IMR-90 (cell line): ENCODE measurements at regions not wholly inside any gene's neighbourhood (a gene's known extent, or its start where the extent isn't known, plus 50 kb on each side); places are given as distances from the start of the nearest gene placed in this dataset.

Experiments
- ATAC-seq: fragments of 200-7000 bp; cut with Tn5 transposase; 2 replicates; pipeline ENCODE4 v1.9.1; 2020; ENCODE audit warnings: low read depth, mild to moderate bottlenecking, moderate library complexity
- BruUV-seq: library from RNA; stranded (reverse); fragments of 400-500 nt; replicated peaks from 2 replicates; lab custom pipeline; 2021; lab: Mats Ljungman, UMichigan
- CTCF ChIA-PET: fragments of 300-600 bp; formaldehyde crosslinking; extraction: SDS; loops from one replicate; lab custom pipeline; 2021; ENCODE audit warnings: antibody characterized with exemption; lab: Yijun Ruan, JAX
- POLR2A ChIA-PET: fragments of 300-600 bp; sonication (Branson Sonifier 250); formaldehyde crosslinking; loops from one replicate; lab custom pipeline; 2022; ENCODE audit warnings: antibody characterized with exemption; ENCODE audit not compliant: unreplicated experiment; lab: Charles Lee
- DNase-seq: peaks from one replicate; pipeline ENCODE4 v3.0.0; 2013
- H2AFZ ChIP-seq: replicated peaks from 2 replicates; pipeline ENCODE3; 2013; ENCODE audit warnings: low read length, mild to moderate bottlenecking; ENCODE audit not compliant: poor library complexity
- H2AK5ac ChIP-seq: 2 replicates; pipeline ENCODE4 v1.6.1; 2013; ENCODE audit warnings: low read depth, low read length, inconsistent platforms
- H2AK9ac ChIP-seq: replicated peaks from 2 replicates; pipeline ENCODE3; 2013; ENCODE audit warnings: mild to moderate bottlenecking, low read depth, low read length, moderate library complexity; ENCODE audit not compliant: poor library complexity
- H2BK120ac ChIP-seq: 2 replicates; pipeline ENCODE4 v1.6.1; 2013; ENCODE audit warnings: low read depth, low read length, inconsistent platforms
- H2BK15ac ChIP-seq: 3 replicates; pipeline ENCODE4 v1.6.1; 2013; ENCODE audit warnings: low read depth, low read length, inconsistent platforms
- H2BK20ac ChIP-seq: 2 replicates; pipeline ENCODE4 v1.6.1; 2013; ENCODE audit warnings: low read depth, mild to moderate bottlenecking, inconsistent platforms, low read length, moderate library complexity
- H2BK5ac ChIP-seq: 2 replicates; pipeline ENCODE4 v1.6.1; 2013; ENCODE audit warnings: mild to moderate bottlenecking, low read depth, low read length, inconsistent platforms; ENCODE audit not compliant: poor library complexity, severe bottlenecking
- H3K14ac ChIP-seq: replicated peaks from 2 replicates; pipeline ENCODE4 v1.6.1; 2013; ENCODE audit warnings: low read depth, low read length, inconsistent platforms
- H3K18ac ChIP-seq: 2 replicates; pipeline ENCODE4 v1.6.1; 2013; ENCODE audit warnings: low read depth, low read length, control low read depth
- H3K23ac ChIP-seq: 2 replicates; pipeline ENCODE4 v1.6.1; 2013; ENCODE audit warnings: low read depth, low read length, inconsistent platforms
- H3K27ac ChIP-seq: 2 replicates; pipeline ENCODE4 v1.5.1; 2013; ENCODE audit warnings: mild to moderate bottlenecking, control low read depth, low read length; ENCODE audit not compliant: insufficient read depth
- H3K27me3 ChIP-seq: 2 replicates; pipeline ENCODE4 v1.6.1; 2013; ENCODE audit warnings: low read length; ENCODE audit not compliant: control insufficient read depth, insufficient read depth
- H3K36me3 ChIP-seq: 2 replicates; pipeline ENCODE4 v1.6.1; 2013; ENCODE audit warnings: low read length, mixed read lengths; ENCODE audit not compliant: control insufficient read depth, insufficient read depth
- H3K4ac ChIP-seq: 2 replicates; pipeline ENCODE4 v1.6.1; 2013; ENCODE audit warnings: low read depth, low read length, inconsistent platforms
- H3K4me1 ChIP-seq: 2 replicates; pipeline ENCODE4 v1.6.1; 2013; ENCODE audit warnings: low read length, mixed read lengths; ENCODE audit not compliant: control insufficient read depth, insufficient read depth
- H3K4me2 ChIP-seq: 2 replicates; pipeline ENCODE4 v1.6.1; 2013; ENCODE audit warnings: low read depth, mild to moderate bottlenecking, control low read depth, low read length, moderate library complexity
- H3K4me3 ChIP-seq: 2 replicates; pipeline ENCODE4 v1.5.1; 2013; ENCODE audit warnings: low read depth, mild to moderate bottlenecking, control low read depth, low read length, moderate library complexity; ENCODE audit not compliant: insufficient read depth
- H3K56ac ChIP-seq: 2 replicates; pipeline ENCODE4 v1.6.1; 2013; ENCODE audit warnings: low read length, inconsistent platforms; ENCODE audit not compliant: insufficient read depth; ENCODE audit errors: extremely low read depth
- H3K79me1 ChIP-seq, 2 experiments: 2 replicates each; pipeline ENCODE4 v1.6.1; 2013; ENCODE audit warnings: low read length in 2 of 2, inconsistent platforms in 1 of 2, low read depth in 1 of 2
- H3K9ac ChIP-seq: 2 replicates; pipeline ENCODE4 v1.6.1; 2013; ENCODE audit warnings: low read depth, low read length, control low read depth
- H3K9me1 ChIP-seq: 2 replicates; pipeline ENCODE4 v1.6.1; 2013; ENCODE audit warnings: low read length, inconsistent platforms; ENCODE audit not compliant: insufficient read depth
- H3K9me3 ChIP-seq: 2 replicates; pipeline ENCODE4 v1.6.1; 2013; ENCODE audit warnings: low read length; ENCODE audit not compliant: control insufficient read depth, insufficient read depth
- H4K20me1 ChIP-seq: 2 replicates; pipeline ENCODE4 v1.6.1; 2013; ENCODE audit warnings: low read length, inconsistent platforms; ENCODE audit not compliant: insufficient read depth
- H4K5ac ChIP-seq: 2 replicates; pipeline ENCODE4 v1.6.1; 2013; ENCODE audit warnings: mild to moderate bottlenecking, low read depth, low read length, control low read depth
- H4K8ac ChIP-seq, 2 experiments: 2 replicates each; pipeline ENCODE4 v1.6.1; 2013; ENCODE audit warnings: low read depth in 2 of 2, low read length in 2 of 2, control low read depth in 1 of 2, inconsistent platforms in 1 of 2
- H4K91ac ChIP-seq: 2 replicates; pipeline ENCODE4 v1.6.1; 2013; ENCODE audit warnings: low read depth, low read length, inconsistent platforms; ENCODE audit not compliant: insufficient read depth
- BHLHE40 ChIP-seq: fragments of 150-350 bp; IDR thresholded peaks from 2 replicates; pipeline ENCODE4 v1.6.1; 2016; ENCODE audit warnings: mild to moderate bottlenecking, low read depth, low read length
- CEBPB ChIP-seq: IDR thresholded peaks from 2 replicates; pipeline ENCODE4 v1.6.1; 2012; ENCODE audit warnings: low read depth, low read length, improper control_type of control experiment
- ELK1 ChIP-seq: fragments of 150-350 bp; IDR thresholded peaks from 2 replicates; pipeline ENCODE4 v1.6.1; 2016; ENCODE audit warnings: low read depth, mild to moderate bottlenecking, low read length, moderate library complexity, borderline replicate concordance
- FOS ChIP-seq: fragments of 150-350 bp; IDR thresholded peaks from 2 replicates; pipeline ENCODE4 v1.6.1; 2016; ENCODE audit warnings: low read depth, low read length
- MAFK ChIP-seq: IDR thresholded peaks from 2 replicates; pipeline ENCODE4 v1.6.1; 2012; ENCODE audit warnings: low read depth, low read length, improper control_type of control experiment
- MAZ ChIP-seq: IDR thresholded peaks from 2 replicates; pipeline ENCODE4 v1.6.1; 2012; ENCODE audit warnings: low read depth, mild to moderate bottlenecking, low read length, improper control_type of control experiment, moderate library complexity, borderline replicate concordance
- MXI1 ChIP-seq: IDR thresholded peaks from 2 replicates; pipeline ENCODE4 v1.6.1; 2012; ENCODE audit warnings: low read depth, mild to moderate bottlenecking, low read length, moderate library complexity, borderline replicate concordance
- NFE2L2 ChIP-seq: fragments of 150-350 bp; IDR thresholded peaks from 2 replicates; pipeline ENCODE4 v1.6.1; 2016; ENCODE audit warnings: low read depth, mild to moderate bottlenecking, low read length
- POLR2A ChIP-seq: IDR thresholded peaks from 2 replicates; pipeline ENCODE4 v1.6.1; 2012; ENCODE audit warnings: mild to moderate bottlenecking, low read depth, low read length
- RAD21 ChIP-seq: IDR thresholded peaks from 2 replicates; pipeline ENCODE4 v1.6.1; 2012; ENCODE audit warnings: low read length, improper control_type of control experiment
- RCOR1 ChIP-seq: IDR thresholded peaks from 2 replicates; pipeline ENCODE4 v1.6.1; 2012; ENCODE audit warnings: mild to moderate bottlenecking, low read length, improper control_type of control experiment; ENCODE audit not compliant: insufficient replicate concordance
- RFX5 ChIP-seq: IDR thresholded peaks from 2 replicates; pipeline ENCODE4 v1.8.0; 2012; ENCODE audit warnings: low read depth, mild to moderate bottlenecking, low read length, moderate library complexity
- USF2 ChIP-seq: fragments of 150-350 bp; IDR thresholded peaks from 2 replicates; pipeline ENCODE4 v1.6.1; 2017; ENCODE audit warnings: mild to moderate bottlenecking, antibody characterized with exemption, low read length, low read depth
- WGBS, 2 experiments: methylation state at CpG; one replicate each; pipeline versions ENCODE4 v1.1.5 to v1.1.7; 2013; ENCODE audit warnings: missing lambda C conversion rate in 2 of 2; ENCODE audit not compliant: insufficient read length in 1 of 2; ENCODE audit errors: extremely low coverage in 2 of 2; 5-methylcytosine and 5-hydroxymethylcytosine counted together
- dilution Hi-C: fragments of 300-500 bp; cut with HindIII; formaldehyde crosslinking; loops from one replicate; pipeline ENCODE4 v1.14.3; 2018; ENCODE audit warnings: low sequenced_read_pairs; ENCODE audit not compliant: unreplicated experiment
- in situ Hi-C: fragments of 300-500 bp; cut with MboI; formaldehyde crosslinking; loops from 3 replicates; pipeline ENCODE4 v1.14.3; 2019; ENCODE audit warnings: low sequenced_read_pairs, inconsistent platforms, mixed read lengths
- intact Hi-C: fragments of 100-400 bp; cut with micrococcal nuclease; formaldehyde crosslinking; loops from 2 replicates; pipeline ENCODE4 v1.10.0; 2022

- TF ChIP-seq MAZ (no peak), RCOR1 (no peak)
These were observed 57.7 kb downstream of the ARF6 start (continued) for GRCh38 chr14:49950275-49951228.

GRCh38 chr14:49951229-49951607 is 58.3 kb downstream of the ARF6 start:
- intact Hi-C loops, result no loop called here
- ATAC-seq, result no peak
- no peak overlapping the region for H3K18ac ChIP-seq
- H4K91ac ChIP-seq, result peak overlapping the region; percentile 72; the same call in 1 of the 2 replicates
- peak overlapping the region; percentile 22; the same call in 1 of the 2 replicates for H3K4ac ChIP-seq
- H3K36me3 ChIP-seq, result no peaks in the 10 kb centered on the region
- peak overlapping the region; percentile 61; the same call in 2 of the 3 replicates for H2BK15ac ChIP-seq
- BruUV-seq, result no TSS peak
- H3K9me1 ChIP-seq, result peaks cover 14% of the 10 kb centered on the region
- no peaks in the 10 kb centered on the region for H3K79me1 ChIP-seq
- H3K4me3 ChIP-seq, result no peak overlapping the region
- peak overlapping the region; percentile 63; the same call in 1 of the 2 replicates for H2BK20ac ChIP-seq
- H2AK5ac ChIP-seq, result peak overlapping the region; percentile 10; the same call in 1 of the 2 replicates
- no CpG with 5 or more reads among the region's 1 CpG for WGBS, 2 experiments
- H2BK5ac ChIP-seq, result no peak overlapping the region
- H4K20me1 ChIP-seq, result no peaks in the 10 kb centered on the region
- no peak overlapping the region for H2AFZ ChIP-seq
- POLR2A ChIA-PET, result no interaction called here
- no peak overlapping the region for H3K23ac ChIP-seq
- H3K4me1 ChIP-seq, result peaks cover 7% of the 10 kb centered on the region
- TF ChIP-seq POLR2A (no peak), MAZ (no peak), CEBPB (no peak), USF2 (no peak), MXI1 (no peak), RFX5 (no peak), RAD21 (no peak), MAFK (no peak), NFE2L2 (no peak), ELK1 (no peak), FOS (no peak), BHLHE40 (no peak)
- no peak overlapping the region for H3K56ac ChIP-seq
- DNase-seq, result no peak
- H3K27me3 ChIP-seq, result no peaks in the 10 kb centered on the region
- in situ Hi-C loops, result no loop called here
- no peaks in the 10 kb centered on the region for H3K9me3 ChIP-seq
- H3K27ac ChIP-seq, result no peak overlapping the region
- no peak overlapping the region for H4K5ac ChIP-seq
- dilution Hi-C loops, result no loop called here
- no peak overlapping the region for H2AK9ac ChIP-seq
- CTCF ChIA-PET, result interaction anchor here (0.6 kb wide), 1 partner anchor 161 kb away, joined by 8 read pairs; no protein-coding TSS in a partner anchor
- no peak overlapping the region for H4K8ac ChIP-seq
- H3K14ac ChIP-seq, result no peak overlapping the region
- H3K4me2 ChIP-seq, result no peak overlapping the region
- no peak overlapping the region for H3K9ac ChIP-seq
- peak overlapping the region; percentile 26; the same call in 1 of the 2 replicates for H2BK120ac ChIP-seq
